Activated T-cell treated with anti-CD3 and anti-CD28 coated beads, Interleukin-2, amount 50 U/mL, for 24 hours (primary cell): ENCODE measurements at regions not wholly inside any gene's neighbourhood (a gene's known extent, or its start where the extent isn't known, plus 50 kb on each side); places are given as distances from the start of the nearest gene placed in this dataset.

Experiments
- DNase-seq: peaks from one replicate; pipeline ENCODE4 v3.0.0-alpha.2; 2020
- H3K27ac Mint-ChIP-seq: 2 replicates; pipeline ENCODE4 v1.8.0; 2020; ENCODE audit warnings: mild to moderate bottlenecking, mixed read lengths
- H3K27me3 Mint-ChIP-seq: 2 replicates; pipeline ENCODE4 v1.8.0; 2020; ENCODE audit warnings: mixed read lengths
- H3K36me3 Mint-ChIP-seq: 2 replicates; pipeline ENCODE4 v1.8.0; 2020; ENCODE audit warnings: low read depth, mixed read lengths
- H3K4me1 Mint-ChIP-seq: 2 replicates; pipeline ENCODE4 v1.8.0; 2020; ENCODE audit warnings: low read depth, mixed read lengths
- H3K4me3 Mint-ChIP-seq: 2 replicates; pipeline ENCODE4 v1.8.0; 2020; ENCODE audit warnings: mild to moderate bottlenecking, moderate library complexity, mixed read lengths
- H3K9me3 Mint-ChIP-seq: 2 replicates; pipeline ENCODE4 v1.8.0; 2020; ENCODE audit warnings: mixed read lengths

DNA sequence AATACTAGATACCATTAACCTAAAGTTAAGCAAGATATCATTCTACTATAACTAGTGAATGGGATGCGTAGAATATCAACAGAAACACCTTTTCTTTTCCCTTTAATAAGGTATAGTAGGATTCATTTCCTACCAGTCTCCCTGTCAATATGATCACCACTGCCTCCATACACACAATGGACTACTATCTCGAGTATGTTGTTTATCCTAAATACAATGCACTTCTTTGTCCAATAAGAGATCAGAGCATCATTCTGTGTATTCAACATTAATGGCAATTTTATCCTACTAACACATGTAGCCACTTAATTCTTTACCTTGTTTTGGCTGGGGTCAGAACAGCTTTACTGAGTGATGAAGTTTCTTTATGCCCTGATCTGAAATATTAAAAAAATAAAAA, 276.3 kb downstream of the TFEC start:
- peaks cover 2% of the 10 kb centered on the region for H3K9me3 Mint-ChIP-seq
- H3K27ac Mint-ChIP-seq, result no peak overlapping the region
- no peak for DNase-seq
- H3K4me1 Mint-ChIP-seq, result no peaks in the 10 kb centered on the region
- no peaks in the 10 kb centered on the region for H3K36me3 Mint-ChIP-seq
- H3K27me3 Mint-ChIP-seq, result no peaks in the 10 kb centered on the region
- no peak overlapping the region for H3K4me3 Mint-ChIP-seq

- Mint-ChIP-seq H3K4me1 (no peaks in the 10 kb centered on the region), H3K4me3 (no peak overlapping the region), H3K9me3 (no peaks in the 10 kb centered on the region), H3K27me3 (no peaks in the 10 kb centered on the region), H3K27ac (no peak overlapping the region), H3K36me3 (no peaks in the 10 kb centered on the region)
- no peak for DNase-seq
These were observed 280.6 kb downstream of the TFEC start for GRCh38 chr7:115749924-115750323.

DNA sequence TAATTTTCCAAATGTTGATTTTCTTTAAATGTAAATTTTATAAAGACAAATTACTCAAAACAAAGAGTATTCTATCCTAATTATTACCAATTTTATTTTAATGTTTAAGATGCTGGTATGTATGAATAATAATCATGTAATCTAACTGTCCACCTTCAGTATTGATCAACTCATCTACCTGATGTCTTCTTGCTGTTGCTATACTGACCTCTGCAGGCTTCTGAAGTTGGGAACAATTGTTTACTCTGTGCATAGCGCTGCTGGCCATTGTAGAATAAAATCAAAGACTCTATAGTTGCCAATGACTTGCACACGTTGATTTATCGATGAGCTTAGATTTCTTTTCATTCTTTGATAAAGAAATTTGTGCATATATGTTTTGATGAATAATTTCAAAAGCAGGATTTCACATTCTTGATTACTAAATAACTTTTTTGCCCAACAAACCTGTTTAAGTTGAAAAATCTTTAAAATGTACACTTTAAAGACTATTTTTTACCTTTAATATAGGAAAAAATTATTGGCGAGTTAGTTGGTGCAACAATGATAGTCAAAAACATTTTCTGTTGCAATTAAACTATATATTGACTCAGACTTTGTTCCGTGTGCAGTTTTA, 282.3 kb downstream of the TFEC start:
- H3K36me3 Mint-ChIP-seq, result no peaks in the 10 kb centered on the region
- H3K4me1 Mint-ChIP-seq, result no peaks in the 10 kb centered on the region
- H3K4me3 Mint-ChIP-seq, result no peak overlapping the region
- H3K27me3 Mint-ChIP-seq, result no peaks in the 10 kb centered on the region
- H3K9me3 Mint-ChIP-seq, result no peaks in the 10 kb centered on the region
- DNase-seq, result no peak
- H3K27ac Mint-ChIP-seq, result no peak overlapping the region

GRCh38 chr7:115747174-115747573, 283.4 kb downstream of the TFEC start:
- no peak for DNase-seq
- no peaks in the 10 kb centered on the region for H3K9me3 Mint-ChIP-seq
- H3K27me3 Mint-ChIP-seq, result no peaks in the 10 kb centered on the region
- no peak overlapping the region for H3K4me3 Mint-ChIP-seq
- H3K27ac Mint-ChIP-seq, result no peak overlapping the region
- no peaks in the 10 kb centered on the region for H3K36me3 Mint-ChIP-seq
- H3K4me1 Mint-ChIP-seq, result no peaks in the 10 kb centered on the region

- Mint-ChIP-seq H3K27me3 (no peaks in the 10 kb centered on the region), H3K4me3 (no peak overlapping the region), H3K9me3 (no peaks in the 10 kb centered on the region), H3K4me1 (no peaks in the 10 kb centered on the region), H3K27ac (no peak overlapping the region), H3K36me3 (no peaks in the 10 kb centered on the region)
- DNase-seq, result no peak
These were observed 290.5 kb downstream of the TFEC start for GRCh38 chr7:115740043-115740442.

GRCh38 chr7:115734641-115735040, 295.9 kb downstream of the TFEC start:
- Mint-ChIP-seq H3K9me3 (no peaks in the 10 kb centered on the region), H3K4me3 (no peak overlapping the region), H3K27me3 (no peaks in the 10 kb centered on the region), H3K36me3 (no peaks in the 10 kb centered on the region), H3K4me1 (no peaks in the 10 kb centered on the region), H3K27ac (no peak overlapping the region)
- DNase-seq, result no peak

GRCh38 chr7:115731796-115732471, 298.6 kb downstream of the TFEC start:
- H3K36me3 Mint-ChIP-seq, result no peaks in the 10 kb centered on the region
- no peaks in the 10 kb centered on the region for H3K4me1 Mint-ChIP-seq
- H3K9me3 Mint-ChIP-seq, result no peaks in the 10 kb centered on the region
- no peak overlapping the region for H3K27ac Mint-ChIP-seq
- H3K4me3 Mint-ChIP-seq, result no peak overlapping the region
- H3K27me3 Mint-ChIP-seq, result no peaks in the 10 kb centered on the region
- no peak for DNase-seq

GRCh38 chr7:115728518-115728917, 302.0 kb downstream of the TFEC start:
- no peaks in the 10 kb centered on the region for H3K9me3 Mint-ChIP-seq
- no peak overlapping the region for H3K27ac Mint-ChIP-seq
- H3K4me1 Mint-ChIP-seq, result no peaks in the 10 kb centered on the region
- DNase-seq, result no peak
- no peaks in the 10 kb centered on the region for H3K36me3 Mint-ChIP-seq
- no peaks in the 10 kb centered on the region for H3K27me3 Mint-ChIP-seq
- H3K4me3 Mint-ChIP-seq, result no peak overlapping the region

DNA sequence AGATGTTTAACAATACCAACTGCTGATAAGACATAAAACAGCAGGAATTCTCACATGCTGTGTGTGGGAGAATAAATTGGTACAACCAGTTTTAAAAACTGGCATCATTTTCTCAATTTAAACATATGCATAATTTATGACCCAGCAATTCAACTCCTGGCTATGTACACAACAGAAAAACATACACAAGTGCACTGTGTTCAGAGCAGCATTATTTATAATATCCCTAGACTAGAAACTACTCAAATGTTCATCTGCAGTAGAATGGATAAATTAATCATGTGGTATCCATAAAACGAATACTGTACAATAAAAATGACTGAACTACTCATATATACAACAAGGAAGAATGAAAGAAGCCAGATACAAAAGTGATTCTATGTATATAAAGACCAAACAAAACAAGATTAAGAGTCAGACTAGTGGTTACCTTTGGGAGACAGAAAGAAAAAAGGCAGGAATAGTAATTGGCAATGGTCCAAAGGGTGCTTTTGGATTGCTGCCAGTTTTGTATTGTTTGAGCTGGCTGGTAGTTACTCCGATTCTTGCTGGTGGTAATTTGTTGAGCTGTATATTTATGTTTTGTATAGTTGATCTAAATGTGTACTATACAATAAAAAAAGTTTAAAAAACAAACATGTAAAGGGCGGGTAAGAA, 306.0 kb downstream of the TFEC start:
- Mint-ChIP-seq H3K27ac (no peak overlapping the region), H3K9me3 (no peaks in the 10 kb centered on the region), H3K36me3 (no peaks in the 10 kb centered on the region), H3K27me3 (no peaks in the 10 kb centered on the region), H3K4me1 (peaks cover 3% of the 10 kb centered on the region), H3K4me3 (no peak overlapping the region)
- no peak for DNase-seq

GRCh38 chr7:115722302-115722977, 308.1 kb downstream of the TFEC start:
- no peak for DNase-seq

GRCh38 chr7:115721293-115722217, 309.0 kb downstream of the TFEC start:
- Mint-ChIP-seq H3K27me3 (no peaks in the 10 kb centered on the region), H3K4me3 (no peak overlapping the region), H3K27ac (no peak overlapping the region), H3K9me3 (no peaks in the 10 kb centered on the region), H3K4me1 (peaks cover 3% of the 10 kb centered on the region), H3K36me3 (no peaks in the 10 kb centered on the region)
- no peak for DNase-seq

More at GRCh38 chr7:115722302-115722977, 308.1 kb downstream of the TFEC start:
- H3K4me1 Mint-ChIP-seq, result peaks cover 3% of the 10 kb centered on the region
- H3K27ac Mint-ChIP-seq, result no peak overlapping the region
- H3K27me3 Mint-ChIP-seq, result no peaks in the 10 kb centered on the region
- no peaks in the 10 kb centered on the region for H3K9me3 Mint-ChIP-seq
- H3K36me3 Mint-ChIP-seq, result no peaks in the 10 kb centered on the region
- no peak overlapping the region for H3K4me3 Mint-ChIP-seq

DNA sequence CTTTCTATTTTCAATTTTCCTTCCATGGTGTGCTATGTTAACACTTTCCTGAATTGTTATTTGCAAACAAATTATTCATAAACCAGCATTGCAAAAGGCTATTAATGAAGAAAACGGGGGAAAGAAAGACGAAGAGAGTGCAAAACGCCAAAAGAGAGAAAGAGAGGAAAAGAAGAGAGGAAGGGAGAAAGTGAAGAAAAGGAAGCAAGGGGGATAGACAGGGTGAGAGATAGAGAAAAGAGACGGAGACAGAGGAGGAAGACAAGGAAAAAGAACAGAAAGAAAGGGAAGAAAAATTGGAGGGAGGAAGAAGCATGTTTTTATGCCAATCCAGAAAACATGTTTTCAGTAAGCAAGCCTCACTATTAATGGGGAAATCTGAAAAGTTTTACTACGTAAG, 310.6 kb downstream of the TFEC start:
- Mint-ChIP-seq H3K27ac (no peak overlapping the region), H3K27me3 (no peaks in the 10 kb centered on the region), H3K4me3 (no peak overlapping the region), H3K9me3 (no peaks in the 10 kb centered on the region), H3K4me1 (peaks cover 3% of the 10 kb centered on the region), H3K36me3 (no peaks in the 10 kb centered on the region)
- no peak for DNase-seq

- no peak for DNase-seq
- H3K4me3 Mint-ChIP-seq, result no peak overlapping the region
- no peaks in the 10 kb centered on the region for H3K4me1 Mint-ChIP-seq
- H3K27me3 Mint-ChIP-seq, result no peaks in the 10 kb centered on the region
- H3K9me3 Mint-ChIP-seq, result no peaks in the 10 kb centered on the region
- no peaks in the 10 kb centered on the region for H3K36me3 Mint-ChIP-seq
- H3K27ac Mint-ChIP-seq, result no peak overlapping the region
These were observed 320.9 kb downstream of the TFEC start for GRCh38 chr7:115709664-115710063.

DNA sequence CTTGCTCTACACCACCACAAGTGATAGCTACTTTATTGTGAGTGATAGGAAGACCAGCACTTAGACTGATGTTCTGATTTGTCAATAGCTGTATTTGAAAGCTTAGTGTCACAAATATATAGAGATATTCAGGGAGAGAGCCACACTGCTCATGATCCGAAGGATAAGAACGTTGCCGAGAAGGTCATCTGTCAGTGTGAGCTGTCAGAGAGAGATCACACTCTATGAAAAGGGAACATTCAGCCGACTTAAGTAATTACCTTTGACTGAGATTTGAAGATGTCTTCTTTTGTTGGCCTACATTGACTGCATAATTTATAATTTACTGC, 322.6 kb downstream of the TFEC start:
- no peaks in the 10 kb centered on the region for H3K9me3 Mint-ChIP-seq
- no peak for DNase-seq
- no peak overlapping the region for H3K4me3 Mint-ChIP-seq
- no peaks in the 10 kb centered on the region for H3K36me3 Mint-ChIP-seq
- no peaks in the 10 kb centered on the region for H3K27me3 Mint-ChIP-seq
- no peaks in the 10 kb centered on the region for H3K4me1 Mint-ChIP-seq
- no peak overlapping the region for H3K27ac Mint-ChIP-seq
